Prostate gland (tissue), 1 donor: ENCODE measurements at regions not wholly inside any gene's neighbourhood (a gene's known extent, or its start where the extent isn't known, plus 50 kb on each side); places are given as distances from the start of the nearest gene placed in this dataset.

Experiments used
- POLR2A ChIP-seq: fragments of 450-650 bp; IDR thresholded peaks from one replicate; pipeline ENCODE4 v1.6.1; 2016; ENCODE audit warnings: antibody characterized with exemption, mild to moderate bottlenecking
- POLR2AphosphoS5 ChIP-seq: sonication (generic); formaldehyde crosslinking; IDR thresholded peaks from one replicate; pipeline ENCODE4 v1.6.1; 2017; ENCODE audit warnings: antibody characterized with exemption

GRCh38 chrX:26522501-26522900 is 306.5 kb downstream of the MAGEB5 start:
- TF ChIP-seq POLR2A (no peak), POLR2AphosphoS5 (no peak)
